ENCODE measurements at regions not wholly inside any gene's neighbourhood (a gene's known extent, or its start where the extent isn't known, plus 50 kb on each side); places are given as distances from the start of the nearest gene placed in this dataset.

- no peak overlapping the region for H3K27ac ChIP-seq
- no peak overlapping the region for H3K4me2 ChIP-seq
- no peak overlapping the region for H3K4me3 ChIP-seq
- DNase-seq (ENCODE audit: low read depth in 1 of 2, low spot score in 1 of 2) (no peak), ATAC-seq (no peak), FAIRE-seq (no peak)
- no peak for TF ChIP-seq EHF (CRISPR knock-in tag; IDR thresholded peaks at IDR 0.05)
- no peak for TF ChIP-seq HOXB5 (CRISPR knock-in tag; IDR thresholded peaks at IDR 0.05)
- no peak for TF ChIP-seq PBX3 (IDR thresholded peaks at IDR 0.05)
- no peak for TF ChIP-seq TP53 (CRISPR knock-in tag; IDR thresholded peaks at IDR 0.05)
- TF ChIP-seq KDM1A (IDR thresholded peaks at IDR 0.05; ENCODE audit: low read depth) = no peak
- TF ChIP-seq HMGXB4 (CRISPR knock-in tag; IDR thresholded peaks at IDR 0.05; ENCODE audit: borderline replicate concordance) = no peak
- no peaks in the 10 kb centered on the region for H3K4me1 ChIP-seq
- 1% methylated on average over 3 of the region's 3 CpGs for WGBS (ENCODE audit: missing lambda C conversion rate)
- ChIA-PET CTCF (interaction anchor here (1.0 to 1.7 kb wide), 4 partner anchors 18 to 59 kb away, joined by 3 to 5 read pairs (median 4); no protein-coding TSS in a partner anchor), POLR2A (no interaction called here)
- H3K9me3 ChIP-seq = peaks cover 14% of the 10 kb centered on the region
These were observed 170.0 kb upstream of the TSHZ3 start for GRCh38 chr19:31519256-31519655.

GRCh38 chr19:31519908-31520307 is 170.7 kb upstream of the TSHZ3 start:
- TF ChIP-seq EHF (CRISPR knock-in tag; IDR thresholded peaks at IDR 0.05) = no peak
- TF ChIP-seq PHF8 (IDR thresholded peaks at IDR 0.05; ENCODE audit: borderline replicate concordance, low read depth) = no peak
- TF ChIP-seq CTCF (IDR thresholded peaks at IDR 0.05) = no peak
- no peak for TF ChIP-seq JUNB (IDR thresholded peaks at IDR 0.05)
- no peak for TF ChIP-seq RARB (CRISPR knock-in tag; IDR thresholded peaks at IDR 0.05)
- TF ChIP-seq HOXA7 (CRISPR knock-in tag; IDR thresholded peaks at IDR 0.05) = no peak
- TF ChIP-seq NFE2L2 (conservative IDR thresholded peaks at IDR 0.05; ENCODE audit: low read length) = no peak
- no peak for TF ChIP-seq NR3C1 (IDR thresholded peaks at IDR 0.05)
- TF ChIP-seq TFCP2L1 (CRISPR knock-in tag; IDR thresholded peaks at IDR 0.05) = no peak
- TF ChIP-seq PBX3 (IDR thresholded peaks at IDR 0.05) = no peak
- no peak for TF ChIP-seq CEBPB (IDR thresholded peaks at IDR 0.05)
- no peak for TF ChIP-seq HEYL (CRISPR knock-in tag; IDR thresholded peaks at IDR 0.05)
- TF ChIP-seq HMGXB4 (CRISPR knock-in tag; IDR thresholded peaks at IDR 0.05; ENCODE audit: borderline replicate concordance) = no peak
- no peak for TF ChIP-seq RAD21 (conservative IDR thresholded peaks at IDR 0.05 in 1 of 2, IDR thresholded peaks at IDR 0.05 in 1 of 2)
- TF ChIP-seq KDM1A (IDR thresholded peaks at IDR 0.05; ENCODE audit: low read depth) = no peak
- no peak for TF ChIP-seq CHD4 (IDR thresholded peaks at IDR 0.05; ENCODE audit: borderline replicate concordance)
- TF ChIP-seq SMC3 (IDR thresholded peaks at IDR 0.05) = no peak
- TF ChIP-seq MAX (IDR thresholded peaks at IDR 0.05) = no peak
- TF ChIP-seq MAFK (IDR thresholded peaks at IDR 0.05; ENCODE audit: partially characterized antibody) = no peak
- no peak for TF ChIP-seq ZSCAN20 (CRISPR knock-in tag; IDR thresholded peaks at IDR 0.05)
- H3K4me1 ChIP-seq = no peaks in the 10 kb centered on the region
- peaks cover 14% of the 10 kb centered on the region for H3K9me3 ChIP-seq
- H3K27ac ChIP-seq = no peak overlapping the region
- DNase-seq (ENCODE audit: low read depth in 1 of 2, low spot score in 1 of 2) = no peak
- POLR2A ChIA-PET = no interaction called here
- CTCF ChIA-PET = interaction anchor here (1.0 to 1.7 kb wide), 2 partner anchors 18 to 704 kb away, joined by 3 to 5 read pairs; no protein-coding TSS in a partner anchor
- no peak for ATAC-seq
- 0% methylated on average over 1 of the region's 1 CpG for WGBS (ENCODE audit: missing lambda C conversion rate)
- H3K4me2 ChIP-seq = no peak overlapping the region
- no peak for FAIRE-seq
- no peak overlapping the region for H3K4me3 ChIP-seq

All from A549 (cell line).